HepG2 (cell line): ENCODE measurements at regions not wholly inside any gene's neighbourhood (a gene's known extent, or its start where the extent isn't known, plus 50 kb on each side); places are given as distances from the start of the nearest gene placed in this dataset.

Experiments
- ATAC-seq: fragments of 200-7000 bp; cut with Tn5 transposase; 3 replicates; pipeline ENCODE4 v1.9.1; 2020; ENCODE audit warnings: mild to moderate bottlenecking, moderate library complexity
- BruUV-seq: library from RNA; stranded (reverse); fragments of 400-500 nt; replicated peaks from 2 replicates; lab custom pipeline; 2021; lab: Mats Ljungman, UMichigan
- CTCF ChIA-PET: fragments of 300-600 bp; formaldehyde crosslinking; extraction: SDS; loops from one replicate; lab custom pipeline; 2021; ENCODE audit warnings: low total read pairs, inconsistent platforms, low intra/inter-chr PET ratio; lab: Yijun Ruan, JAX
- POLR2A ChIA-PET: fragments of 350-600 bp; sonication (Branson Sonifier 250); formaldehyde crosslinking; loops from one replicate; lab custom pipeline; 2020; ENCODE audit warnings: antibody characterized with exemption, inconsistent platforms; lab: Yijun Ruan, JAX
- DNase-seq: peaks from one replicate; pipeline ENCODE4 v3.0.0-alpha.2; 2015; ENCODE audit warnings: low spot score
- FAIRE-seq: peaks from 3 replicates; lab custom pipeline; 2011; peaks lifted over from hg19 to GRCh38; lab: Jason Lieb, UNC
- H2AFZ ChIP-seq: one replicate; pipeline ENCODE4 v1.6.1; 2011; ENCODE audit warnings: low read length, inconsistent platforms
- H3K27ac ChIP-seq: fragments of 300-600 bp; 3 replicates; pipeline ENCODE4 v1.8.0; 2011; ENCODE audit warnings: mixed run types, mild to moderate bottlenecking, mixed read lengths, low read length, inconsistent platforms; ENCODE audit not compliant: insufficient read depth; ENCODE audit errors: extremely low read length
- H3K27me3 ChIP-seq, 2 experiments: fragments of 200-600 bp in 1 of 2; 2 replicates in 1 of 2; 3 replicates in 1 of 2; pipeline versions ENCODE4 v1.6.0 to v1.8.0; 2011; ENCODE audit warnings: low read length in 2 of 2, mild to moderate bottlenecking in 2 of 2, moderate library complexity in 2 of 2, inconsistent platforms in 1 of 2; ENCODE audit not compliant: insufficient read depth in 2 of 2, control insufficient read depth in 1 of 2
- H3K36me3 ChIP-seq, 2 experiments: fragments of 200-600 bp in 1 of 2; replicated peaks in 1 of 2; 2 replicates in 1 of 2; 3 replicates in 1 of 2; pipeline versions ENCODE4 v1.5.1 to v1.8.0; 2011; ENCODE audit warnings: low read length in 2 of 2, inconsistent platforms in 1 of 2; ENCODE audit not compliant: insufficient read depth in 2 of 2, control insufficient read depth in 1 of 2
- H3K4me1 ChIP-seq: 2 replicates; pipeline ENCODE4 v1.5.1; 2012; ENCODE audit warnings: low read length, inconsistent platforms; ENCODE audit not compliant: insufficient read depth
- H3K4me2 ChIP-seq: 2 replicates; pipeline ENCODE4 v1.6.0; 2011; ENCODE audit warnings: low read depth, low read length, inconsistent platforms
- H3K4me3 ChIP-seq, 3 experiments: fragments of 200-600 bp in 1 of 3; sonication (generic), shearing (Covaris generic) in 1 of 3; replicated peaks in 1 of 3; 2 replicates each; pipeline ENCODE4 v1.5.1; 2011 to 2016; ENCODE audit warnings: low read length in 3 of 3, inconsistent platforms in 2 of 3, low read depth in 2 of 3, mild to moderate bottlenecking in 2 of 3, control low read depth in 1 of 3, mixed read lengths in 1 of 3; ENCODE audit not compliant: insufficient read depth in 1 of 3
- H3K79me2 ChIP-seq: one replicate; pipeline ENCODE4 v1.6.1; 2011; ENCODE audit warnings: low read length, inconsistent platforms; ENCODE audit not compliant: insufficient read depth
- H3K9ac ChIP-seq: 2 replicates; pipeline ENCODE4 v1.6.0; 2011; ENCODE audit warnings: mild to moderate bottlenecking, low read depth, low read length, inconsistent platforms; ENCODE audit not compliant: insufficient read depth
- H3K9me3 ChIP-seq: 2 replicates; pipeline ENCODE4 v1.5.1; 2012; ENCODE audit warnings: mild to moderate bottlenecking, low read length
- H4K20me1 ChIP-seq: 2 replicates; pipeline ENCODE4 v1.6.0; 2011; ENCODE audit warnings: inconsistent platforms, mild to moderate bottlenecking, low read length, moderate library complexity; ENCODE audit not compliant: insufficient read depth
- BCL3 ChIP-seq: sonication (generic); formaldehyde crosslinking; IDR thresholded peaks from 2 replicates; pipeline ENCODE4 v1.5.1; 2020; ENCODE audit warnings: mild to moderate bottlenecking, missing genetic modification reagents, moderate library complexity
- NR2F6 ChIP-seq, 2 experiments: IDR thresholded peaks; 2 replicates each; pipeline ENCODE4 v1.6.1; 2016; ENCODE audit warnings: antibody characterized with exemption in 1 of 2, mild to moderate bottlenecking in 1 of 2
- PATZ1 ChIP-seq: sonication (generic); formaldehyde crosslinking; IDR thresholded peaks from 2 replicates; pipeline ENCODE4 v1.4.0; 2020; ENCODE audit warnings: missing genetic modification reagents
- POLR2G ChIP-seq: fragments of 200-400 bp; formaldehyde crosslinking; IDR thresholded peaks from 2 replicates; pipeline ENCODE4 v1.6.1; 2018; ENCODE audit warnings: mild to moderate bottlenecking, low read depth, low read length, moderate library complexity
- SP1 ChIP-seq, 2 experiments: fragments of 450-650 bp in 1 of 2; sonication (generic) in 1 of 2; formaldehyde crosslinking in 1 of 2; IDR thresholded peaks; 2 replicates each; pipeline versions ENCODE4 v1.4.0 to v1.6.1; 2016 to 2020; ENCODE audit warnings: missing genetic modification reagents in 1 of 2
- THAP7 ChIP-seq: sonication (generic); formaldehyde crosslinking; IDR thresholded peaks from 2 replicates; pipeline ENCODE4 v1.8.1; 2023; ENCODE audit warnings: mild to moderate bottlenecking, missing genetic modification reagents
- ZMYM3 ChIP-seq: sonication (generic); formaldehyde crosslinking; IDR thresholded peaks from 2 replicates; pipeline ENCODE4 v1.5.1; 2020; ENCODE audit warnings: mild to moderate bottlenecking, missing genetic modification reagents
- ZNF619 ChIP-seq: sonication (generic); formaldehyde crosslinking; IDR thresholded peaks from 2 replicates; pipeline ENCODE4 v1.4.0; 2020; ENCODE audit warnings: mild to moderate bottlenecking, missing genetic modification reagents
- ZNF879 ChIP-seq: sonication (generic); formaldehyde crosslinking; IDR thresholded peaks from 2 replicates; pipeline ENCODE4 v1.8.1; 2023; ENCODE audit warnings: missing genetic modification reagents
- ZSCAN22 ChIP-seq: sonication (generic); formaldehyde crosslinking; IDR thresholded peaks from 2 replicates; pipeline ENCODE4 v1.4.0; 2020; ENCODE audit warnings: mild to moderate bottlenecking, missing genetic modification reagents
- WGBS: methylation state at CpG from one replicate; pipeline ENCODE4 v1.1.6; 2017; ENCODE audit warnings: low lambda C conversion rate; 5-methylcytosine and 5-hydroxymethylcytosine counted together
- in situ Hi-C: cut with HindIII; loops from 2 replicates; pipeline ENCODE4 v1.10.0; 2017; ENCODE audit warnings: low pct_unique_long_range_greater_than_20kb; ENCODE audit not compliant: extremely low pct_ligation_motif_present
- intact Hi-C: fragments of 100-400 bp; cut with micrococcal nuclease; formaldehyde crosslinking; loops from one replicate; pipeline ENCODE4 v1.10.0; 2022; ENCODE audit not compliant: unreplicated experiment

DNA sequence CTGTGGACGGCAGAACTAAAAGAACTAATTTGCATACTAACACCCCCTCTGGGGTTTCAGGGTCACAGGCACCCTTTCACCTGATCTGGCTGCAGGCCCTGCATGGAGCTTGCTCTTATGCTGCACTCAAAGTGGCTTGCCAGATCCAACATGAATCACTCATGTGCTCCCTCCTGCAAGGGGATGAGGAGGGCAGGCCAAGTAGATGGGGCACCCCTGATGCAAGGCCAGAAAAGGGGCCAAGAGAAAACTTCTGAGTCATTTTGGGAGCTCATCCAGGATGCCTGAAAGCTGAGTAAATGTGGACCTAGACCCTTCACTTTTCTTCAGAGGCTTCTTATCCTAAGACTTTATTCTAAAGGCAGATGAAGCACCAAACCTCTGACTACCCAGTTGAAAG lies 558.5 kb upstream of the PTGER4 start:
- ChIA-PET CTCF (no interaction called here), POLR2A (no interaction called here)
- Histone ChIP-seq H3K4me3 (no peak overlapping the region), H3K27ac (no peak overlapping the region), H3K36me3 (no peaks in the 10 kb centered on the region), H4K20me1 (no peaks in the 10 kb centered on the region), H2AFZ (no peak overlapping the region), H3K27me3 (no peaks in the 10 kb centered on the region; a peak in 1 of 5 replicates), H3K4me1 (no peaks in the 10 kb centered on the region), H3K79me2 (no peaks in the 10 kb centered on the region), H3K4me2 (no peak overlapping the region), H3K9me3 (peaks cover 76% of the 10 kb centered on the region), H3K9ac (no peak overlapping the region)
- TF ChIP-seq BCL3 (CRISPR knock-in tag) (no peak), ZSCAN22 (CRISPR knock-in tag) (no peak), THAP7 (no peak), PATZ1 (CRISPR knock-in tag) (no peak), POLR2G (no peak), ZNF879 (CRISPR knock-in tag) (no peak), ZNF619 (no peak), NR2F6 (IDR thresholded peaks at IDR 0.05) (no peak), NR2F6 (CRISPR knock-in tag; IDR thresholded peaks at IDR 0.05) (no peak), ZMYM3 (no peak), SP1 (IDR thresholded peaks at IDR 0.05) (no peak), SP1 (CRISPR knock-in tag; IDR thresholded peaks at IDR 0.05) (no peak)
- WGBS = no CpG with 5 or more reads among the region's 1 CpG
- ATAC-seq (no peak), DNase-seq (no peak), FAIRE-seq (no peak)
- intact Hi-C loops (no loop called here), in situ Hi-C loops (no loop called here)
- no TSS peak for BruUV-seq
